ENCODE measurements at regions not wholly inside any gene's neighbourhood (a gene's known extent, or its start where the extent isn't known, plus 50 kb on each side); places are given as distances from the start of the nearest gene placed in this dataset.

DNA sequence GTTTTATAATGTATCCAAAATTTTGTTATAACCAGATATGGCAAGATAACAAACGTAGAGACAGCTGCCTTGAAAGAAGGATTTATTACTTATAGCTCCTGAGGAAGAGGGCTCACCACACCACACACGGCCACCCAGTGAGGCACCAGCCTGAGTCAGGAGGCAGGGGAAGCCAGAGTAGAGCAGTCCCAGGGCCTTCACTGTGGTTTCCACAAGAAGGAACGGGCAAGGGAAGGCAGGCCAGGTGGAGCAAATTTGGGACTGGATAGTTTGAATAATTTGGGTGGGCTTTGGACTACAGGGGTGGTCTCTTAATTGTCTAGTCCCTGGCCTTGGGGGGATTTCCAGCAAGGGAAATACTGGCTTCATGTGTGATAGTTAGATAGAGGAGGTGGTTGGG, 72.5 kb downstream of the RRAGC start:
- peaks cover 86% of the 10 kb centered on the region for H3K4me1 ChIP-seq (replicated peaks)
- no peaks in the 10 kb centered on the region for H3K27me3 ChIP-seq (replicated peaks)
- peak; percentile 88 to 91 for DNase-seq (ENCODE audit: low read depth in 1 of 2, low spot score in 2 of 2)
- no peaks in the 10 kb centered on the region for H3K9me3 ChIP-seq (replicated peaks)
- H3K27ac ChIP-seq, result peak overlapping the region; percentile 99
- H3K4me3 ChIP-seq, result no peak overlapping the region
- no peaks in the 10 kb centered on the region for H3K36me3 ChIP-seq

- Histone ChIP-seq H3K27me3 (replicated peaks) (no peaks in the 10 kb centered on the region), H3K27ac (peak overlapping the region; percentile 99), H3K4me3 (no peak overlapping the region), H3K9me3 (replicated peaks) (no peaks in the 10 kb centered on the region), H3K36me3 (no peaks in the 10 kb centered on the region), H3K4me1 (replicated peaks) (peaks cover 96% of the 10 kb centered on the region)
- peak in 1 of 2 experiments; percentile 62 for DNase-seq (ENCODE audit: low read depth in 1 of 2, low spot score in 2 of 2)
These were observed 73.5 kb downstream of the RRAGC start for GRCh38 chr1:38786040-38786436.

DNA sequence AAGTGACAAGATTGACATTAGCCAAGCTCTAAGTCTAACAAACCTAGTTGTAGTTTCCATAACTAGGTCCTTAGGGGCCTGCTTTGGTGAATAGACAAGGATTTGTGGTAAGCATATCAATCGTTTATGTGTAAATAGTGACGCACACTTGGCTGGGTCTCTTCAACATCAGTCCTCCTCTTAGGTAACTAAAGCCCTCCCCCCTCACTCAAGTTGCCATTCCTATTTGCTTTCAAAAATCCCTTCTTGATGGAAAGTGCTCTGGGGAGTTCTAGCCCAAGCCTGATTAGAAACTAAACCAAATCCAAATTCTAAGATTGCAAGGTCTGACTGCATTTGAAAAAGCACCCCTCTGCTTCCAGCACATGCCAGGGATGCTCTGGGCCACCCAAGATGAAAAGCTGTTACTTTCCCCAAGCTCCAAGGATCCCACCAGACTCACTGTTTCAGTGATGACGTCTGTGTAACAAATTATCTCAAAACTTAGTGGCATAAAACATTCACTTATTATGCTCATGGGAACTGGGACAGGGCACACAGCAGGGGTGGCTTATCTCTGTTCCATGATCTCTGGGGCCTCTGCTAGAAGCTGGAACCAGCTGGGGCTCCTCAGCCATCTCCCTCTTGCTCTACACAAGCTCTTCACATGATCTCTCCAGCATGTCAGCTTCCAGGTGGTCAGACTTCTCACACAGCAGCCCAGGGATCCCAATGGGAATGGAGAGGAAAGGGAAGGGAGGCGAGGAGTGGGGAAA, 74.1 kb downstream of the RRAGC start:
- Histone ChIP-seq H3K4me3 (no peak overlapping the region), H3K4me1 (replicated peaks) (peaks cover 90% of the 10 kb centered on the region), H3K36me3 (no peaks in the 10 kb centered on the region), H3K9me3 (replicated peaks) (no peaks in the 10 kb centered on the region), H3K27me3 (replicated peaks) (no peaks in the 10 kb centered on the region), H3K27ac (peak overlapping the region; percentile 99)
- DNase-seq (ENCODE audit: low read depth in 1 of 2, low spot score in 2 of 2), result peak; percentile 85 to 97

- no peaks in the 10 kb centered on the region for H3K36me3 ChIP-seq
- H3K9me3 ChIP-seq (replicated peaks), result no peaks in the 10 kb centered on the region
- H3K4me1 ChIP-seq (replicated peaks), result peaks cover 82% of the 10 kb centered on the region
- no peak overlapping the region for H3K4me3 ChIP-seq
- DNase-seq (ENCODE audit: low read depth in 1 of 2, low spot score in 2 of 2), result peak in 1 of 2 experiments; percentile 58
- no peaks in the 10 kb centered on the region for H3K27me3 ChIP-seq (replicated peaks)
- H3K27ac ChIP-seq, result peak overlapping the region; percentile 99
These were observed 74.9 kb downstream of the RRAGC start for GRCh38 chr1:38784452-38785284.

DNA sequence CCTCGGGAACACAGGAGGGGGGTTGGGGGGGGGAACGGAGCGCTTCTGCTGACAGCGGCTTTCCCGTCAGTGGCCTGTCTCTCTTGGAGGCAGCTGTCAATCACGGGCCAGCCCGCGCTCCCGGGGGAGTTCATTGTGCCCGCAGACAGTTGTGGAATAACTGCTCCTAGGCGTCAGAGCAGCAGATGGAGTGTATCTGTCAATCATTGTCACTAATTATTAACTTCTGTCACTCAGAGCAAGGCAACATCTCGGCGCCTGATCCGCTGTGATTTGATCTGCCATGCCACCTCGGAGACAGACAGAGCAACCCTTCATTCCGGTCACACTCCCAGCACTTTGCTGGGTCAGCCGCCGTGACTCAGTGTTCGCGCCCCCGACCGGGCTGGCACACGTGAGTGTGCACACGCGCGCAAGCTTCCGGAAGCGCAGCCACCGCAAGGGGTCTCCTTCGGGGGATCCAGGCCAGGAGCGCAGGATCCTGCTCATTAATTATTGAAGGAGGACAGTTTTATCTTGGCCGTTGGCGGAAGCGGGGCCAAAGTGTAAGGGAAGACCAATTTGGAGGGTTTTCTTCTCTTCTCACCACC, 75.8 kb downstream of the RRAGC start:
- H3K27me3 ChIP-seq (replicated peaks), result no peaks in the 10 kb centered on the region
- no peak overlapping the region for H3K4me3 ChIP-seq
- H3K36me3 ChIP-seq, result no peaks in the 10 kb centered on the region
- H3K27ac ChIP-seq, result peak overlapping the region; percentile 99; the same call in 1 of the 2 replicates
- no peaks in the 10 kb centered on the region for H3K9me3 ChIP-seq (replicated peaks)
- H3K4me1 ChIP-seq (replicated peaks), result peaks cover 73% of the 10 kb centered on the region
- DNase-seq (ENCODE audit: low read depth in 1 of 2, low spot score in 2 of 2), result no peak

DNA sequence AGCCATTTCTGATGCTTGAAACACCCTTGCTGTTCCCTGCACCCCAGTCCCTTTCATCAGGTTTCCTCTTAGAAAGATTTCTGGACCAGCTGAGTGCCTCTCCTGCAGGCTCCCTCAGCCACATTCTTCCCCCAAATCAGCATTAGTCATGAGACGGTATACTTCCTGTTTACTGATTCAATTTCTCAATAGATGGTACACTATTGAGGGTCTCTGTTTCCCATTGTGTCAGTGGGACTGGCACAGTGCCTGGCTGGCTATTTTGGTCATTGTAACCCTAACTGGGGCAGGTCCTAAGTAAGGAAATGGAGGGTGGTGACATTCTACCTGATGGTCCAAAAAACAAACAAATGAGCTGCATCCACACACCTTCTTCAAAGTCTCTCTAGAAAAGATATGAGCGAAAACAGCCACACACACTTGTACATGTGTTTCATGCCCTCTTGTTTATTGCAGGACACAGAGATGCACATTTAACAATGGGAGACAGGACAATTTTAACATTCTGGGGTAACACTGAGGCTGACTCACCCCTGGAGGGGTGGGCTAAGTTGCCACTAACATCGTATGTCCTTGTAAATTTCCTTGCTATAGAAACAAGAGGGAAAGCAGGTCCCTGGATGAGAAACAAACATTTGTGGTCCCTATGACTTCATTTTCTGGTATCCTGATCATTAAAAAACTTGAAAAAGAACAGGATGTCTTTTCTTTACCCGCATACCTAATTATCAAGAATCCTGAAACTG, 77.5 kb downstream of the RRAGC start:
- Histone ChIP-seq H3K27me3 (replicated peaks) (no peaks in the 10 kb centered on the region), H3K4me3 (no peak overlapping the region), H3K4me1 (replicated peaks) (peaks cover 56% of the 10 kb centered on the region)

DNA sequence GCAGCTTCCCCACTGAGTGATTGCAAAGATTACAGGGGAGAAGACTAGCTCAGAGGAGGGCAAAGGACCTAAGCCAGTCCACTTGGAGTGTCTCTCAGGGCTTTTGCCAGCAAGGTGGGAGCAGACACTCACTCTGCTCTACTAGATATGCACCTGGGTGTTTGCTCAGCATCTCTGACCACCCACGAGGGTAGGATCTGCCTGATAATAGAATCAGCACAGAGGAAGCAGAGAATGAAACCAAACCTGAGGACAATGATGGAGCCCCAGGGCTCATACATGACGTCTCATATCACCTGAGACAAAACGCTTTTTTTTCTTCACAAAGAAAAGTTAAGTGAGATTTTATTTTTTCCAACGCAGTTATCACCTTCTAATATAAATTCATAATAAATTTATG, 79.4 kb downstream of the RRAGC start:
- Histone ChIP-seq H3K4me3 (no peak overlapping the region), H3K9me3 (replicated peaks) (no peaks in the 10 kb centered on the region), H3K4me1 (replicated peaks) (peaks cover 39% of the 10 kb centered on the region), H3K27ac (no peak overlapping the region), H3K36me3 (no peaks in the 10 kb centered on the region), H3K27me3 (replicated peaks) (no peaks in the 10 kb centered on the region)
- DNase-seq (ENCODE audit: low read depth in 1 of 2, low spot score in 2 of 2), result no peak

More for the DNA sequence above, 77.5 kb downstream of the RRAGC start:
- Histone ChIP-seq H3K36me3 (no peaks in the 10 kb centered on the region), H3K27ac (peak overlapping the region; percentile 75), H3K9me3 (replicated peaks) (no peaks in the 10 kb centered on the region)
- peak; percentile 61 to 81 for DNase-seq (ENCODE audit: low read depth in 1 of 2, low spot score in 2 of 2)

- Histone ChIP-seq H3K36me3 (no peaks in the 10 kb centered on the region), H3K4me3 (no peak overlapping the region), H3K27me3 (replicated peaks) (no peaks in the 10 kb centered on the region), H3K27ac (no peak overlapping the region), H3K9me3 (replicated peaks) (no peaks in the 10 kb centered on the region), H3K4me1 (replicated peaks) (peaks cover 33% of the 10 kb centered on the region)
- DNase-seq (ENCODE audit: low read depth in 1 of 2, low spot score in 2 of 2), result no peak
These were observed 80.1 kb downstream of the RRAGC start for GRCh38 chr1:38779491-38779890.

GRCh38 chr1:38778521-38778920, 81.1 kb downstream of the RRAGC start:
- no peak overlapping the region for H3K27ac ChIP-seq
- H3K4me1 ChIP-seq (replicated peaks), result peaks cover 23% of the 10 kb centered on the region

DNA sequence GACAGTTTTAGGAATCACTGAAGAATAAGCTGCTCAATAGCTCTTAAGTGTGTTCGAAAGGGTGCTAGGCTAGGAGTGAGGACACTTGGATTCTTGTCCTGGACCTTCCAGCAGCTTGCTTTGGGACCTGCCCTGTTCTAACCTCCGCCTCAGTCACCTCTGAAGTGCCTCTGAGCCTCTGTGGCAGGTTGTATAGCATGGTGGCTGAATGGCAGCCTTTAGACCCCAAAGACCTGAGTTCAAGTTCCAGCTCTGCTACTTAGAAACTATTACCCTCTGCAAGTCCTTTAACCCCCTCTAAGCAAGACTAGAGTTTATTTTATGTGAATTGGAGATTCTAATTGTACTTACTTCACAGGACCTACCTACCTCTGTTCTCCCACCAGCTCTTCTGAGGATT, 81.5 kb downstream of the RRAGC start:
- no peaks in the 10 kb centered on the region for H3K36me3 ChIP-seq
- no peak for DNase-seq (ENCODE audit: low read depth in 1 of 2, low spot score in 2 of 2)
- H3K9me3 ChIP-seq (replicated peaks), result no peaks in the 10 kb centered on the region
- H3K27me3 ChIP-seq (replicated peaks), result no peaks in the 10 kb centered on the region
- peaks cover 20% of the 10 kb centered on the region for H3K4me1 ChIP-seq (replicated peaks)
- H3K27ac ChIP-seq, result no peak overlapping the region
- H3K4me3 ChIP-seq, result no peak overlapping the region

More at GRCh38 chr1:38778521-38778920, 81.1 kb downstream of the RRAGC start:
- no peaks in the 10 kb centered on the region for H3K27me3 ChIP-seq (replicated peaks)
- no peak overlapping the region for H3K4me3 ChIP-seq
- H3K36me3 ChIP-seq, result no peaks in the 10 kb centered on the region
- H3K9me3 ChIP-seq (replicated peaks), result no peaks in the 10 kb centered on the region
- DNase-seq (ENCODE audit: low read depth in 1 of 2, low spot score in 2 of 2), result no peak

DNA sequence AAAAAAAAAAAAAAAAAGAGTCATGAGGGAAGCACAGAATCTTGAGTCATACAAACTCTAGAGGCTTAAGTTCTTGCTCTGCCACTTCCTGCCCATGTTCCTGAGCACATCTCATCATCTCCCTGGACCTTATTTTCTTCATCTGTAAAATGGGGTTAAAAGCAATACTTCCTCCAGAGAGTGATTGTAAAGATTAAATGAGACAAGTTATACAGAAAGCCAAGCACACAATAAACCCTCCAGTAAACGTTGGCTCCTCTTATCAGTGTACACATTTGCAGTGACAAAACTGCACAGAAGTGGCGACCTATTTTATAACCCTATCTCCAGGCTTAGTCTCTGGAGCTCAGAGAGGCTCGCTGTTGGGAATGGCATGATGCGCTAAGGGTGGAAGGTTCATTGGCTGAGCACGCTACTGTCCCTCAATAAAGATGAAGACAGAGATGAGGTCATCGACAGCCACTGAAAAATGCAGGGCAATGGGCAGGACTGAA, 82.1 kb downstream of the RRAGC start:
- no peak overlapping the region for H3K27ac ChIP-seq
- H3K27me3 ChIP-seq (replicated peaks), result no peaks in the 10 kb centered on the region
- H3K4me3 ChIP-seq, result no peak overlapping the region
- H3K4me1 ChIP-seq (replicated peaks), result peaks cover 14% of the 10 kb centered on the region
- H3K36me3 ChIP-seq, result no peaks in the 10 kb centered on the region
- no peak for DNase-seq (ENCODE audit: low read depth in 1 of 2, low spot score in 2 of 2)
- no peaks in the 10 kb centered on the region for H3K9me3 ChIP-seq (replicated peaks)

DNA sequence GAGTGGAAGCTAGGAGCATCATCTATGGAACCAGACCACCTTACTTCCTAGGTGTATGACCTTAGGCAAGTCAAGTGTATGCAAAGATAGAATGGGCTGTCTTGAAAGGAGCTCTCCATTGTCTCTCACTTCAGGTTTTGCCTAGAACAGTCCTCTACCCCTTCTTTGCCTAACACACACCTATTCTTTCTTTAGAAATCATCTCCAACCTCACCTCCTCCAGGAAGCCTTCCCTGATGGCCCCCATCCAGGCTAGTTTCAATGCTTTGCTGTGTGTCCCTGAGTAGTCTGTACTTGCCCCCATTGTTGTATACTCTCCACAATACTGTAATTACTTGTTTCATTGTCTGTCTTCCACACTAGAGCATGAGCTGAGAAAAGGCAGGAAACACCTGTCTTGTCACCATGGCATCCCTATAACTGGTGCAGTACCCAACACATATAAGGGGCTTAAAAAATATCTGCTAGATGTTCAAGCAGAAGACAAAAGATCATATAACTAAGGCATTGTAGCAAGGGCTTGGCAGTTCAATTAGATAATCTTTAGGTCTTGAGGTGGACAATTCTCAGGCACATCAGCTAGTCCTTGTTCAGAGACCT, 83.0 kb downstream of the RRAGC start:
- Histone ChIP-seq H3K27ac (no peak overlapping the region), H3K4me1 (replicated peaks) (peaks cover 5% of the 10 kb centered on the region)
- DNase-seq (ENCODE audit: low read depth in 1 of 2, low spot score in 2 of 2), result no peak

More for the DNA sequence above, 83.0 kb downstream of the RRAGC start:
- H3K27me3 ChIP-seq (replicated peaks), result no peaks in the 10 kb centered on the region
- no peaks in the 10 kb centered on the region for H3K36me3 ChIP-seq
- no peaks in the 10 kb centered on the region for H3K9me3 ChIP-seq (replicated peaks)
- no peak overlapping the region for H3K4me3 ChIP-seq
